K562 (cell line): ENCODE measurements at regions not wholly inside any gene's neighbourhood (a gene's known extent, or its start where the extent isn't known, plus 50 kb on each side); places are given as distances from the start of the nearest gene placed in this dataset.

Experiments used
- ATAC-seq: fragments of 200-7000 bp; cut with Tn5 transposase; 3 replicates; pipeline ENCODE4 v1.9.1; 2020; ENCODE audit warnings: moderate library complexity
- BruUV-seq: library from RNA; stranded (reverse); fragments of 400-500 nt; replicated peaks from 2 replicates; lab custom pipeline; 2021; lab: Mats Ljungman, UMichigan
- CTCF ChIA-PET: fragments of 300-600 bp; formaldehyde crosslinking; extraction: SDS; loops from one replicate; lab custom pipeline; 2021; ENCODE audit warnings: low intra/inter-chr PET ratio; lab: Yijun Ruan, JAX
- POLR2A ChIA-PET: fragments of 300-600, 350-650 bp; sonication (Branson Sonifier 250); formaldehyde crosslinking; extraction: SDS; loops from one replicate; lab custom pipeline; 2021; ENCODE audit warnings: antibody characterized with exemption, inconsistent platforms; lab: Yijun Ruan, JAX
- DNase-seq, 4 experiments: peaks; one replicate each; pipeline versions ENCODE4 v3.0.0 to v3.0.0-alpha.2; 2011 to 2018; ENCODE audit warnings: low spot score in 3 of 4, mixed read lengths in 3 of 4; ENCODE audit errors: extremely low read depth in 1 of 4
- FAIRE-seq: peaks from 2 replicates; lab custom pipeline; 2011; peaks lifted over from hg19 to GRCh38; lab: Jason Lieb, UNC
- H2AFZ ChIP-seq: 2 replicates; pipeline ENCODE4 v1.6.0; 2011; ENCODE audit warnings: low read depth, low read length, control low read depth, inconsistent platforms
- H3K27ac ChIP-seq: fragments of 200-600 bp; 3 replicates; pipeline ENCODE4 v1.8.0; 2011; ENCODE audit warnings: low read depth, mild to moderate bottlenecking, control low read depth, inconsistent platforms, low read length, moderate library complexity, mixed read lengths; ENCODE audit errors: extremely low read depth
- H3K27me3 ChIP-seq, 2 experiments: fragments of 300-600 bp in 1 of 2; 2 replicates in 1 of 2; 3 replicates in 1 of 2; pipeline versions ENCODE4 v1.6.0 to v1.8.0; 2011; ENCODE audit warnings: inconsistent platforms in 2 of 2, low read length in 2 of 2, mild to moderate bottlenecking in 1 of 2, mixed read lengths in 1 of 2, moderate library complexity in 1 of 2; ENCODE audit not compliant: control insufficient read depth in 2 of 2, insufficient read depth in 2 of 2
- H3K36me3 ChIP-seq: fragments of 300-600 bp; 3 replicates; pipeline ENCODE4 v1.8.0; 2011; ENCODE audit warnings: mild to moderate bottlenecking, low read length, inconsistent platforms; ENCODE audit not compliant: control insufficient read depth, insufficient read depth
- H3K4me1 ChIP-seq, 2 experiments: fragments of 200-600 bp in 1 of 2; replicated peaks in 1 of 2; 2 replicates in 1 of 2; 3 replicates in 1 of 2; pipeline versions ENCODE4 v1.5.1 to v1.8.0; 2011; ENCODE audit warnings: inconsistent platforms in 2 of 2, low read length in 2 of 2, mild to moderate bottlenecking in 1 of 2, mixed read lengths in 1 of 2, moderate library complexity in 1 of 2; ENCODE audit not compliant: control insufficient read depth in 2 of 2, insufficient read depth in 2 of 2
- H3K4me2 ChIP-seq: 2 replicates; pipeline ENCODE4 v1.6.1; 2011; ENCODE audit warnings: low read length, control low read depth, inconsistent platforms, mixed read lengths; ENCODE audit not compliant: insufficient read depth
- H3K4me3 ChIP-seq: fragments of 200-600 bp; sonication (generic), shearing (Covaris generic); 2 replicates; pipeline ENCODE4 v1.5.1; 2016; ENCODE audit warnings: control low read depth, inconsistent platforms
- H3K79me2 ChIP-seq: fragments of 200-600 bp; 3 replicates; pipeline ENCODE4 v1.8.0; 2011; ENCODE audit warnings: low read length, inconsistent platforms; ENCODE audit not compliant: control insufficient read depth, insufficient read depth
- H3K9ac ChIP-seq, 2 experiments: 2 replicates each; pipeline versions ENCODE4 v1.6.0 to v1.6.1; 2011; ENCODE audit warnings: low read depth in 2 of 2, low read length in 2 of 2, control low read depth in 1 of 2, inconsistent platforms in 1 of 2, mild to moderate bottlenecking in 1 of 2, mixed read lengths in 1 of 2; ENCODE audit not compliant: insufficient read depth in 1 of 2
- H3K9me1 ChIP-seq: one replicate; pipeline ENCODE4 v1.6.0; 2011; ENCODE audit warnings: inconsistent platforms, mild to moderate bottlenecking, low read length, moderate library complexity; ENCODE audit not compliant: control insufficient read depth, insufficient read depth
- H3K9me3 ChIP-seq: replicated peaks from 2 replicates; pipeline ENCODE4 v1.5.1; 2011; ENCODE audit warnings: low read depth, low read length, inconsistent platforms; ENCODE audit not compliant: control insufficient read depth, insufficient read depth
- H4K20me1 ChIP-seq: replicated peaks from 2 replicates; pipeline ENCODE4 v1.6.1; 2011; ENCODE audit warnings: low read length, inconsistent platforms, mixed read lengths; ENCODE audit not compliant: control insufficient read depth, insufficient read depth
- CHD2 ChIP-seq: IDR thresholded peaks from 2 replicates; pipeline ENCODE4 v1.6.1; 2011; ENCODE audit warnings: low read depth, low read length
- FIP1L1 ChIP-seq: fragments of 200-400 bp; formaldehyde crosslinking; IDR thresholded peaks from 2 replicates; pipeline ENCODE4 v1.6.1; 2018; ENCODE audit warnings: mild to moderate bottlenecking, low read depth, low read length; ENCODE audit not compliant: poor library complexity, severe bottlenecking
- ZBTB49 ChIP-seq: sonication (generic); formaldehyde crosslinking; IDR thresholded peaks from 2 replicates; pipeline ENCODE4 v1.8.0; 2022; ENCODE audit warnings: missing genetic modification reagents, mild to moderate bottlenecking, borderline replicate concordance
- ZNF511 ChIP-seq: sonication (generic); formaldehyde crosslinking; IDR thresholded peaks from 2 replicates; pipeline ENCODE4 v1.8.0; 2022; ENCODE audit warnings: mild to moderate bottlenecking, missing genetic modification reagents
- WGBS: fragments of 100-300 bp; shearing (Covaris generic); methylation state at CpG from one replicate; pipeline ENCODE4 v1.1.6; 2016; ENCODE audit warnings: low coverage, mixed read lengths; ENCODE audit not compliant: insufficient coverage; ENCODE audit errors: missing lambda C conversion rate; 5-methylcytosine and 5-hydroxymethylcytosine counted together
- in situ Hi-C: fragments of 300-500 bp; cut with MboI; formaldehyde crosslinking; loops from 4 replicates; pipeline ENCODE4 v1.15.0; 2018; ENCODE audit warnings: inconsistent platforms, mixed read lengths
- intact Hi-C: fragments of 100-400 bp; cut with micrococcal nuclease; formaldehyde crosslinking; loops from 2 replicates; pipeline ENCODE4 v1.14.2; 2022
- TF ChIP-seq, protein P1 (sequence below): sonication (generic); formaldehyde crosslinking; IDR thresholded peaks from 2 replicates; pipeline ENCODE4 v1.8.1; 2022; ENCODE audit warnings: missing genetic modification reagents
- TF ChIP-seq, protein P2 (sequence below): fragments of 450-650 bp; IDR thresholded peaks from 2 replicates; pipeline ENCODE4 v1.6.1; 2017; ENCODE audit warnings: antibody characterized with exemption
- TF ChIP-seq, protein P3 (sequence below), 2 experiments: fragments of 450-650 bp; formaldehyde crosslinking in 1 of 2; IDR thresholded peaks; 2 replicates each; pipeline versions ENCODE4 v1.4.0 to v1.6.1; 2014 to 2020; ENCODE audit warnings: mild to moderate bottlenecking in 2 of 2, borderline replicate concordance in 1 of 2, low read depth in 1 of 2

- no peaks in the 10 kb centered on the region for H3K36me3 ChIP-seq
- H3K4me2 ChIP-seq: no peak overlapping the region
- H3K27me3 ChIP-seq: peaks cover 4 to 14% of the 10 kb centered on the region in 2 experiments; a peak in 3 of 5 replicates
- in situ Hi-C loops (no loop called here), intact Hi-C loops (no loop called here)
- DNase-seq (no peak), ATAC-seq (no peak), FAIRE-seq (no peak)
- POLR2A ChIA-PET: no interaction called here
- no peaks in the 10 kb centered on the region for H3K4me1 ChIP-seq
- BruUV-seq: no TSS peak
- H4K20me1 ChIP-seq: no peaks in the 10 kb centered on the region
- H3K9ac ChIP-seq: no peak overlapping the region
- H3K79me2 ChIP-seq: no peaks in the 10 kb centered on the region
- no peak overlapping the region for H3K27ac ChIP-seq
- no peak overlapping the region for H3K4me3 ChIP-seq
- 0% methylated on average over 3 of the region's 3 CpGs for WGBS
- CTCF ChIA-PET: interaction anchor here (1.1 kb wide), 1 partner anchor 33 kb away, joined by 4 read pairs; no protein-coding TSS in a partner anchor
- H2AFZ ChIP-seq: no peak overlapping the region
- no peaks in the 10 kb centered on the region for H3K9me1 ChIP-seq
- no peaks in the 10 kb centered on the region for H3K9me3 ChIP-seq
- TF ChIP-seq, protein P1, sequence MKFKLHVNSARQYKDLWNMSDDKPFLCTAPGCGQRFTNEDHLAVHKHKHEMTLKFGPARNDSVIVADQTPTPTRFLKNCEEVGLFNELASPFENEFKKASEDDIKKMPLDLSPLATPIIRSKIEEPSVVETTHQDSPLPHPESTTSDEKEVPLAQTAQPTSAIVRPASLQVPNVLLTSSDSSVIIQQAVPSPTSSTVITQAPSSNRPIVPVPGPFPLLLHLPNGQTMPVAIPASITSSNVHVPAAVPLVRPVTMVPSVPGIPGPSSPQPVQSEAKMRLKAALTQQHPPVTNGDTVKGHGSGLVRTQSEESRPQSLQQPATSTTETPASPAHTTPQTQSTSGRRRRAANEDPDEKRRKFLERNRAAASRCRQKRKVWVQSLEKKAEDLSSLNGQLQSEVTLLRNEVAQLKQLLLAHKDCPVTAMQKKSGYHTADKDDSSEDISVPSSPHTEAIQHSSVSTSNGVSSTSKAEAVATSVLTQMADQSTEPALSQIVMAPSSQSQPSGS (CRISPR knock-in tag): no peak
- TF ChIP-seq CHD2: no peak
- TF ChIP-seq, protein P2, sequence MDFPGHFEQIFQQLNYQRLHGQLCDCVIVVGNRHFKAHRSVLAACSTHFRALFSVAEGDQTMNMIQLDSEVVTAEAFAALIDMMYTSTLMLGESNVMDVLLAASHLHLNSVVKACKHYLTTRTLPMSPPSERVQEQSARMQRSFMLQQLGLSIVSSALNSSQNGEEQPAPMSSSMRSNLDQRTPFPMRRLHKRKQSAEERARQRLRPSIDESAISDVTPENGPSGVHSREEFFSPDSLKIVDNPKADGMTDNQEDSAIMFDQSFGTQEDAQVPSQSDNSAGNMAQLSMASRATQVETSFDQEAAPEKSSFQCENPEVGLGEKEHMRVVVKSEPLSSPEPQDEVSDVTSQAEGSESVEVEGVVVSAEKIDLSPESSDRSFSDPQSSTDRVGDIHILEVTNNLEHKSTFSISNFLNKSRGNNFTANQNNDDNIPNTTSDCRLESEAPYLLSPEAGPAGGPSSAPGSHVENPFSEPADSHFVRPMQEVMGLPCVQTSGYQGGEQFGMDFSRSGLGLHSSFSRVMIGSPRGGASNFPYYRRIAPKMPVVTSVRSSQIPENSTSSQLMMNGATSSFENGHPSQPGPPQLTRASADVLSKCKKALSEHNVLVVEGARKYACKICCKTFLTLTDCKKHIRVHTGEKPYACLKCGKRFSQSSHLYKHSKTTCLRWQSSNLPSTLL: no peak
- TF ChIP-seq, protein P3, sequence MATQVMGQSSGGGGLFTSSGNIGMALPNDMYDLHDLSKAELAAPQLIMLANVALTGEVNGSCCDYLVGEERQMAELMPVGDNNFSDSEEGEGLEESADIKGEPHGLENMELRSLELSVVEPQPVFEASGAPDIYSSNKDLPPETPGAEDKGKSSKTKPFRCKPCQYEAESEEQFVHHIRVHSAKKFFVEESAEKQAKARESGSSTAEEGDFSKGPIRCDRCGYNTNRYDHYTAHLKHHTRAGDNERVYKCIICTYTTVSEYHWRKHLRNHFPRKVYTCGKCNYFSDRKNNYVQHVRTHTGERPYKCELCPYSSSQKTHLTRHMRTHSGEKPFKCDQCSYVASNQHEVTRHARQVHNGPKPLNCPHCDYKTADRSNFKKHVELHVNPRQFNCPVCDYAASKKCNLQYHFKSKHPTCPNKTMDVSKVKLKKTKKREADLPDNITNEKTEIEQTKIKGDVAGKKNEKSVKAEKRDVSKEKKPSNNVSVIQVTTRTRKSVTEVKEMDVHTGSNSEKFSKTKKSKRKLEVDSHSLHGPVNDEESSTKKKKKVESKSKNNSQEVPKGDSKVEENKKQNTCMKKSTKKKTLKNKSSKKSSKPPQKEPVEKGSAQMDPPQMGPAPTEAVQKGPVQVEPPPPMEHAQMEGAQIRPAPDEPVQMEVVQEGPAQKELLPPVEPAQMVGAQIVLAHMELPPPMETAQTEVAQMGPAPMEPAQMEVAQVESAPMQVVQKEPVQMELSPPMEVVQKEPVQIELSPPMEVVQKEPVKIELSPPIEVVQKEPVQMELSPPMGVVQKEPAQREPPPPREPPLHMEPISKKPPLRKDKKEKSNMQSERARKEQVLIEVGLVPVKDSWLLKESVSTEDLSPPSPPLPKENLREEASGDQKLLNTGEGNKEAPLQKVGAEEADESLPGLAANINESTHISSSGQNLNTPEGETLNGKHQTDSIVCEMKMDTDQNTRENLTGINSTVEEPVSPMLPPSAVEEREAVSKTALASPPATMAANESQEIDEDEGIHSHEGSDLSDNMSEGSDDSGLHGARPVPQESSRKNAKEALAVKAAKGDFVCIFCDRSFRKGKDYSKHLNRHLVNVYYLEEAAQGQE (IDR thresholded peaks at IDR 0.05; ENCODE audit: borderline replicate concordance): no peak
- TF ChIP-seq, protein P3 (CRISPR knock-in tag; IDR thresholded peaks at IDR 0.05; ENCODE audit: low read depth): no peak
- TF ChIP-seq FIP1L1: no peak
- no peak for TF ChIP-seq ZBTB49 (CRISPR knock-in tag)
- no peak for TF ChIP-seq ZNF511
These were observed 53.7 kb downstream of the SCN11A start for GRCh38 chr3:38998086-38998485.
